WTC11 (cell line): ENCODE measurements at regions not wholly inside any gene's neighbourhood (a gene's known extent, or its start where the extent isn't known, plus 50 kb on each side); places are given as distances from the start of the nearest gene placed in this dataset.

Source experiments
- ATAC-seq: fragments of 200-7000 bp; cut with Tn5 transposase; 2 replicates; pipeline ENCODE4 v1.10.0; 2021; ENCODE audit warnings: mild to moderate bottlenecking, moderate library complexity
- CTCF ChIA-PET: fragments of 300-600 bp; sonication (Branson Sonifier 250); formaldehyde crosslinking; loops from one replicate; lab custom pipeline; 2021; ENCODE audit warnings: antibody characterized with exemption; lab: Charles Lee
- POLR2A ChIA-PET: fragments of 350-600 bp; sonication (Branson Sonifier 250); formaldehyde crosslinking; loops from one replicate; lab custom pipeline; 2021; ENCODE audit warnings: antibody characterized with exemption; lab: Charles Lee
- DNase-seq: peaks from one replicate; pipeline ENCODE4 v3.0.0; 2021; ENCODE audit warnings: low spot score
- H3K27ac Mint-ChIP-seq: 2 replicates; pipeline ENCODE4 v1.8.0; 2021; ENCODE audit warnings: mixed read lengths
- H3K27me3 Mint-ChIP-seq: 2 replicates; pipeline ENCODE4 v1.8.0; 2021; ENCODE audit warnings: low read depth, mild to moderate bottlenecking, moderate library complexity, mixed read lengths
- H3K36me3 Mint-ChIP-seq: 2 replicates; pipeline ENCODE4 v1.8.0; 2021; ENCODE audit warnings: mixed read lengths
- H3K4me1 Mint-ChIP-seq: 2 replicates; pipeline ENCODE4 v1.8.0; 2022; ENCODE audit warnings: mixed read lengths
- H3K4me3 Mint-ChIP-seq: 2 replicates; pipeline ENCODE4 v1.8.0; 2021; ENCODE audit warnings: mild to moderate bottlenecking, moderate library complexity, mixed read lengths
- H3K9me3 Mint-ChIP-seq: 2 replicates; pipeline ENCODE4 v1.8.0; 2021; ENCODE audit warnings: mixed read lengths
- GABPB1 ChIP-seq: sonication (generic); formaldehyde crosslinking; IDR thresholded peaks from 2 replicates; pipeline ENCODE4 v1.8.1; 2023; ENCODE audit warnings: mild to moderate bottlenecking, missing genetic modification reagents
- NR3C1 ChIP-seq: sonication (generic); formaldehyde crosslinking; conservative IDR thresholded peaks from 2 replicates; pipeline ENCODE4 v1.8.1; 2023; ENCODE audit warnings: low read depth, mild to moderate bottlenecking, missing genetic modification reagents
- SMAD4 ChIP-seq: sonication (generic); formaldehyde crosslinking; IDR thresholded peaks from 2 replicates; pipeline ENCODE4 v1.8.0; 2022; ENCODE audit warnings: mild to moderate bottlenecking, missing genetic modification reagents
- TF ChIP-seq, protein P1 (sequence below): fragments of 250-450 bp; sonication (Bioruptor Pico); conservative IDR thresholded peaks from 2 replicates; pipeline ENCODE4 v1.9.0; 2021; ENCODE audit warnings: mild to moderate bottlenecking
- TF ChIP-seq, protein P2 (sequence below): sonication (generic); formaldehyde crosslinking; IDR thresholded peaks from 2 replicates; pipeline ENCODE4 v1.8.1; 2022; ENCODE audit warnings: mild to moderate bottlenecking, missing genetic modification reagents, moderate library complexity, borderline replicate concordance
- TF ChIP-seq, protein P3 (sequence below): sonication (generic); formaldehyde crosslinking; IDR thresholded peaks from 2 replicates; pipeline ENCODE4 v1.8.1; 2022; ENCODE audit warnings: missing genetic modification reagents, borderline replicate concordance
- TF ChIP-seq, protein P4 (sequence below): sonication (generic); formaldehyde crosslinking; IDR thresholded peaks from 2 replicates; pipeline ENCODE4 v1.8.1; 2023; ENCODE audit warnings: mild to moderate bottlenecking, missing genetic modification reagents
- TF ChIP-seq, protein P5 (sequence below): sonication (generic); formaldehyde crosslinking; conservative IDR thresholded peaks from 2 replicates; pipeline ENCODE4 v1.8.1; 2023; ENCODE audit warnings: mild to moderate bottlenecking, low read depth, missing genetic modification reagents, moderate library complexity
- TF ChIP-seq, protein P6 (sequence below): sonication (generic); formaldehyde crosslinking; IDR thresholded peaks from 2 replicates; pipeline ENCODE4 v1.8.0; 2022; ENCODE audit warnings: mild to moderate bottlenecking, missing genetic modification reagents
- TF ChIP-seq, protein P7 (sequence below): fragments of 250-450 bp; sonication (Bioruptor Pico); IDR thresholded peaks from 2 replicates; pipeline ENCODE4 v1.9.0; 2021; ENCODE audit warnings: moderate library complexity, mild to moderate bottlenecking, inconsistent platforms, borderline replicate concordance
- TF ChIP-seq, protein P8 (sequence below): sonication (generic); formaldehyde crosslinking; conservative IDR thresholded peaks from 2 replicates; pipeline ENCODE4 v1.8.1; 2022; ENCODE audit warnings: mild to moderate bottlenecking, missing genetic modification reagents
- TF ChIP-seq, protein P9 (sequence below): fragments of 250-450 bp; sonication (Bioruptor Pico); IDR thresholded peaks from 2 replicates; pipeline ENCODE4 v1.8.0; 2021; ENCODE audit warnings: mild to moderate bottlenecking

DNA sequence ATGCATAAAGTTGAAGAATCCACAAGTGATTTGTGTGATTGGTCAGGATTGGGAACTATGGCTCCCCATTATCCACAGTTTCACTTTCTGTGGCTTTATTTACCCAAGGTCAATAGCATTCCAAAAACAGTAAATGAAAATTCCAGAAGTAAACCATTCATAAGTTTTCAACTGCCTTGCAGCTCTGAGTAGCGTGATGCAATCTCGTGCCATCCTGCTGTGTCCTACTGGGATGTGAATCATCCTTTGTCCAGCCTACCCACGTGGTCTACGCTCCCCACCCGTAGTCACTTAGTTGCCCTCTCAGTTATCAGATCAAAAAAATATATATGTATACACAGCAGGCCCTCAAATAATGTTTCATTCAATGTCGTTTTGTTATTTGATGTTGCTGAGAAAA is 89.0 kb upstream of the DLGAP1 start:
- TF ChIP-seq, protein P1, sequence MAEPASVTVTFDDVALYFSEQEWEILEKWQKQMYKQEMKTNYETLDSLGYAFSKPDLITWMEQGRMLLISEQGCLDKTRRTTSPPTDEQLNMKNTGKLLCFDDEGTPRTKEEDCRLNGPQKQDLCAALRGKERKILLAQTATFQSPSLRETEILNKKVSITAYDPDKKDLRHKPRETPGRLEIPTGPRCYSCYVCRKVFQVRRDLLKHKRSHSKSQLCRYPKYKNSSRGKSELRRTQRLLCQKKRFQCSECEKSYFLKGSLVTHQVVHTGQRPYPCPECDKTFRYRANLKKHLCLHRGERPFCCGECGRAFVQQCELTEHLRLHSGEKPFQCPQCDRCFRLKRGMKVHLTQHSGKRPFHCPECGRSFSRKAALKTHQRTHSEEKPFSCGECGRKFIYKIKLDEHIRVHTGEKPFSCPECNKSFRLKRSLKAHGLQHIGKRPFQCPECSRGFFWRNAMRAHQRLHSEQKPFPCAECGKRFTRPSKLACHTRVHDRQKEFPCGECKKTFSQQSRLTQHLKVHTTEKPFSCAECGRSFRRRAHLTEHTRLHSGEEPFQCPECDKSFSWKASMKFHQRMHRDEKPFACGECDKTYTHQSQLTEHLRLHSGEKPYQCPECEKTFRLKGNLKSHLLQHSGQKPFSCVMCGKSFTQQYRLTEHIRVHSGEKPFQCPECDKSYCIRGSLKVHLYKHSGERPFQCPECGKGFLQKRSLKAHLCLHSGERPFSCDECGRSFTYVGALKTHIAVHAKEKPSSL = no peak
- TF ChIP-seq GABPB1 (CRISPR knock-in tag) = peak; percentile 50; the same call in 1 of the 2 replicates
- POLR2A ChIA-PET = no interaction called here
- no peaks in the 10 kb centered on the region for H3K27me3 Mint-ChIP-seq
- no peaks in the 10 kb centered on the region for H3K4me1 Mint-ChIP-seq
- CTCF ChIA-PET = no interaction called here
- peaks cover 7% of the 10 kb centered on the region for H3K9me3 Mint-ChIP-seq
- ATAC-seq (no peak), DNase-seq (no peak)
- H3K36me3 Mint-ChIP-seq = peaks cover 4% of the 10 kb centered on the region; the same call in 1 of the 2 replicates
- H3K4me3 Mint-ChIP-seq = no peak overlapping the region
- no peak overlapping the region for H3K27ac Mint-ChIP-seq

DNA sequence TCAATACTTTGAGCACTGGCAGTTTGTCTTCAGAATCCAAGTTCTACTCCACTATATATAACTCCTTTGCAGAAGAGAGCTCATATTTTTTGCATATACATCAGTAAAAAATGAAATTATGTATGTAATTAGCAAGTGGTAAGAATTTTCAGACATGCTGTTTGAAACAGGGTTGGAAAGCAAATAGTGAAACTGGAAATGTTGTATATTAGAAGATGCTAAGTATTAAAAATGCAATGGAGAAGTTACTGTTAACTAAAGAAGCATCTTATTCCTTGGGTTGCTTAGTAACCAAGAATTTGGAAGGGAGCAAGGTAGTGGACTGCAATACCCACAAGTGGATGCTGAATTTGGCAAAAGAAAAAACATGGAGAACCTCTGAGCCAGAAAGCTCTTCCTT is 88.6 kb upstream of the DLGAP1 start:
- CTCF ChIA-PET = no interaction called here
- no peaks in the 10 kb centered on the region for H3K27me3 Mint-ChIP-seq
- TF ChIP-seq SMAD4 (CRISPR knock-in tag) = no peak
- TF ChIP-seq, protein P2, sequence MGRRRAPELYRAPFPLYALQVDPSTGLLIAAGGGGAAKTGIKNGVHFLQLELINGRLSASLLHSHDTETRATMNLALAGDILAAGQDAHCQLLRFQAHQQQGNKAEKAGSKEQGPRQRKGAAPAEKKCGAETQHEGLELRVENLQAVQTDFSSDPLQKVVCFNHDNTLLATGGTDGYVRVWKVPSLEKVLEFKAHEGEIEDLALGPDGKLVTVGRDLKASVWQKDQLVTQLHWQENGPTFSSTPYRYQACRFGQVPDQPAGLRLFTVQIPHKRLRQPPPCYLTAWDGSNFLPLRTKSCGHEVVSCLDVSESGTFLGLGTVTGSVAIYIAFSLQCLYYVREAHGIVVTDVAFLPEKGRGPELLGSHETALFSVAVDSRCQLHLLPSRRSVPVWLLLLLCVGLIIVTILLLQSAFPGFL (CRISPR knock-in tag) = no peak
- TF ChIP-seq, protein P3, sequence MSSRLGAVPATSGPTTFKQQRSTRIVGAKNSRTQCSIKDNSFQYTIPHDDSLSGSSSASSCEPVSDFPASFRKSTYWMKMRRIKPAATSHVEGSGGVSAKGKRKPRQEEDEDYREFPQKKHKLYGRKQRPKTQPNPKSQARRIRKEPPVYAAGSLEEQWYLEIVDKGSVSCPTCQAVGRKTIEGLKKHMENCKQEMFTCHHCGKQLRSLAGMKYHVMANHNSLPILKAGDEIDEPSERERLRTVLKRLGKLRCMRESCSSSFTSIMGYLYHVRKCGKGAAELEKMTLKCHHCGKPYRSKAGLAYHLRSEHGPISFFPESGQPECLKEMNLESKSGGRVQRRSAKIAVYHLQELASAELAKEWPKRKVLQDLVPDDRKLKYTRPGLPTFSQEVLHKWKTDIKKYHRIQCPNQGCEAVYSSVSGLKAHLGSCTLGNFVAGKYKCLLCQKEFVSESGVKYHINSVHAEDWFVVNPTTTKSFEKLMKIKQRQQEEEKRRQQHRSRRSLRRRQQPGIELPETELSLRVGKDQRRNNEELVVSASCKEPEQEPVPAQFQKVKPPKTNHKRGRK (CRISPR knock-in tag) = no peak
- TF ChIP-seq, protein P4, sequence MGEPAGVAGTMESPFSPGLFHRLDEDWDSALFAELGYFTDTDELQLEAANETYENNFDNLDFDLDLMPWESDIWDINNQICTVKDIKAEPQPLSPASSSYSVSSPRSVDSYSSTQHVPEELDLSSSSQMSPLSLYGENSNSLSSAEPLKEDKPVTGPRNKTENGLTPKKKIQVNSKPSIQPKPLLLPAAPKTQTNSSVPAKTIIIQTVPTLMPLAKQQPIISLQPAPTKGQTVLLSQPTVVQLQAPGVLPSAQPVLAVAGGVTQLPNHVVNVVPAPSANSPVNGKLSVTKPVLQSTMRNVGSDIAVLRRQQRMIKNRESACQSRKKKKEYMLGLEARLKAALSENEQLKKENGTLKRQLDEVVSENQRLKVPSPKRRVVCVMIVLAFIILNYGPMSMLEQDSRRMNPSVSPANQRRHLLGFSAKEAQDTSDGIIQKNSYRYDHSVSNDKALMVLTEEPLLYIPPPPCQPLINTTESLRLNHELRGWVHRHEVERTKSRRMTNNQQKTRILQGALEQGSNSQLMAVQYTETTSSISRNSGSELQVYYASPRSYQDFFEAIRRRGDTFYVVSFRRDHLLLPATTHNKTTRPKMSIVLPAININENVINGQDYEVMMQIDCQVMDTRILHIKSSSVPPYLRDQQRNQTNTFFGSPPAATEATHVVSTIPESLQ = no peak
- TF ChIP-seq, protein P5, sequence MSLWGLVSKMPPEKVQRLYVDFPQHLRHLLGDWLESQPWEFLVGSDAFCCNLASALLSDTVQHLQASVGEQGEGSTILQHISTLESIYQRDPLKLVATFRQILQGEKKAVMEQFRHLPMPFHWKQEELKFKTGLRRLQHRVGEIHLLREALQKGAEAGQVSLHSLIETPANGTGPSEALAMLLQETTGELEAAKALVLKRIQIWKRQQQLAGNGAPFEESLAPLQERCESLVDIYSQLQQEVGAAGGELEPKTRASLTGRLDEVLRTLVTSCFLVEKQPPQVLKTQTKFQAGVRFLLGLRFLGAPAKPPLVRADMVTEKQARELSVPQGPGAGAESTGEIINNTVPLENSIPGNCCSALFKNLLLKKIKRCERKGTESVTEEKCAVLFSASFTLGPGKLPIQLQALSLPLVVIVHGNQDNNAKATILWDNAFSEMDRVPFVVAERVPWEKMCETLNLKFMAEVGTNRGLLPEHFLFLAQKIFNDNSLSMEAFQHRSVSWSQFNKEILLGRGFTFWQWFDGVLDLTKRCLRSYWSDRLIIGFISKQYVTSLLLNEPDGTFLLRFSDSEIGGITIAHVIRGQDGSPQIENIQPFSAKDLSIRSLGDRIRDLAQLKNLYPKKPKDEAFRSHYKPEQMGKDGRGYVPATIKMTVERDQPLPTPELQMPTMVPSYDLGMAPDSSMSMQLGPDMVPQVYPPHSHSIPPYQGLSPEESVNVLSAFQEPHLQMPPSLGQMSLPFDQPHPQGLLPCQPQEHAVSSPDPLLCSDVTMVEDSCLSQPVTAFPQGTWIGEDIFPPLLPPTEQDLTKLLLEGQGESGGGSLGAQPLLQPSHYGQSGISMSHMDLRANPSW = no peak
- TF ChIP-seq, protein P6, sequence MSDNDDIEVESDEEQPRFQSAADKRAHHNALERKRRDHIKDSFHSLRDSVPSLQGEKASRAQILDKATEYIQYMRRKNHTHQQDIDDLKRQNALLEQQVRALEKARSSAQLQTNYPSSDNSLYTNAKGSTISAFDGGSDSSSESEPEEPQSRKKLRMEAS = no peak
- TF ChIP-seq, all 79 proteins: peak for 0
- Mint-ChIP-seq H3K27ac (no peak overlapping the region), H3K4me3 (no peak overlapping the region), H3K4me1 (no peaks in the 10 kb centered on the region), H3K36me3 (peaks cover 8% of the 10 kb centered on the region), H3K9me3 (peaks cover 11% of the 10 kb centered on the region)
- POLR2A ChIA-PET = no interaction called here
- DNase-seq = no peak
- no peak for ATAC-seq

DNA sequence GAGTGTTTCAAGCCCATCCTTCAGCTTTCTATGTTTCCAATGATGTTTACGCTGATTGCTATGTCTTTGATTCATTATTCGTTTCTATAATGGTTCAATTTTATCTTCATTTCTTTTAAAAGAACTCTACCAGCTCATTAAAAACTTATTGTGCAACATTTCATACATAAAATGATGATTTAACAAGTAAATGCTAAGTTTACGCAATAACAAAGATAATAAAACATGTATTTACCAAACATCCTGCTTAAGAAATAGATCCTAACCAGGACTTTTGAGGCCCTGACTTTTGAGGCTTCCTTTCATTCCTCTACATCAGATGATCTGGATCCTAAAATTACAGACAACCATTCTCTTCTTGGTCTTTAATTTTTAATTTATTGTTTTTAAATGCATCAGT is 86.5 kb upstream of the DLGAP1 start:
- Mint-ChIP-seq H3K36me3 (peaks cover 21% of the 10 kb centered on the region), H3K4me1 (no peaks in the 10 kb centered on the region), H3K9me3 (peaks cover 30% of the 10 kb centered on the region), H3K27me3 (no peaks in the 10 kb centered on the region), H3K4me3 (no peak overlapping the region), H3K27ac (no peak overlapping the region)
- POLR2A ChIA-PET = no interaction called here
- TF ChIP-seq NR3C1 (CRISPR knock-in tag) = no peak
- TF ChIP-seq, protein P7, sequence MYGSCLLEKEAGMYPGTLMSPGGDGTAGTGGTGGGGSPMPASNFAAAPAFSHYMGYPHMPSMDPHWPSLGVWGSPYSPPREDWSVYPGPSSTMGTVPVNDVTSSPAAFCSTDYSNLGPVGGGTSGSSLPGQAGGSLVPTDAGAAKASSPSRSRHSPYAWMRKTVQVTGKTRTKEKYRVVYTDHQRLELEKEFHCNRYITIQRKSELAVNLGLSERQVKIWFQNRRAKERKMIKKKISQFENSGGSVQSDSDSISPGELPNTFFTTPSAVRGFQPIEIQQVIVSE = no peak
- TF ChIP-seq, protein P8, sequence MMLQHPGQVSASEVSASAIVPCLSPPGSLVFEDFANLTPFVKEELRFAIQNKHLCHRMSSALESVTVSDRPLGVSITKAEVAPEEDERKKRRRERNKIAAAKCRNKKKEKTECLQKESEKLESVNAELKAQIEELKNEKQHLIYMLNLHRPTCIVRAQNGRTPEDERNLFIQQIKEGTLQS (CRISPR knock-in tag) = no peak
- TF ChIP-seq, protein P9, sequence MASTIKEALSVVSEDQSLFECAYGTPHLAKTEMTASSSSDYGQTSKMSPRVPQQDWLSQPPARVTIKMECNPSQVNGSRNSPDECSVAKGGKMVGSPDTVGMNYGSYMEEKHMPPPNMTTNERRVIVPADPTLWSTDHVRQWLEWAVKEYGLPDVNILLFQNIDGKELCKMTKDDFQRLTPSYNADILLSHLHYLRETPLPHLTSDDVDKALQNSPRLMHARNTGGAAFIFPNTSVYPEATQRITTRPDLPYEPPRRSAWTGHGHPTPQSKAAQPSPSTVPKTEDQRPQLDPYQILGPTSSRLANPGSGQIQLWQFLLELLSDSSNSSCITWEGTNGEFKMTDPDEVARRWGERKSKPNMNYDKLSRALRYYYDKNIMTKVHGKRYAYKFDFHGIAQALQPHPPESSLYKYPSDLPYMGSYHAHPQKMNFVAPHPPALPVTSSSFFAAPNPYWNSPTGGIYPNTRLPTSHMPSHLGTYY = no peak
- ATAC-seq (no peak), DNase-seq (no peak)
- CTCF ChIA-PET = interaction anchor here (1.1 kb wide), 1 partner anchor 771 kb away, joined by 3 read pairs; no protein-coding TSS in a partner anchor
